ENCODE measurements at regions not wholly inside any gene's neighbourhood (a gene's known extent, or its start where the extent isn't known, plus 50 kb on each side); places are given as distances from the start of the nearest gene placed in this dataset.

GRCh38 chr1:79374397-79374796 is 367.9 kb upstream of the ADGRL4 start:
- H3K4me1 ChIP-seq (ENCODE audit: control insufficient read depth, low read depth, low read length) = peaks cover 20% of the 10 kb centered on the region
- H3K27ac ChIP-seq (ENCODE audit: low read length) = no peak overlapping the region
- no peak overlapping the region for H3K4me3 ChIP-seq (ENCODE audit: low read length)
- no peak overlapping the region for H3K9ac ChIP-seq (ENCODE audit: low read length)
- no peaks in the 10 kb centered on the region for H3K27me3 ChIP-seq (ENCODE audit: control insufficient read depth, insufficient read depth, low read length)
- no peaks in the 10 kb centered on the region for H3K9me3 ChIP-seq (ENCODE audit: control insufficient read depth, low read depth, low read length)
- no peaks in the 10 kb centered on the region for H3K36me3 ChIP-seq (ENCODE audit: control insufficient read depth, low read depth, low read length)

- H3K9me3 ChIP-seq (ENCODE audit: control insufficient read depth, low read depth, low read length) = no peaks in the 10 kb centered on the region
- H3K27ac ChIP-seq (ENCODE audit: low read length) = no peak overlapping the region
- H3K27me3 ChIP-seq (ENCODE audit: control insufficient read depth, insufficient read depth, low read length) = no peaks in the 10 kb centered on the region
Measured at GRCh38 chr1:79373481-79374125, 367.1 kb upstream of the ADGRL4 start.

GRCh38 chr1:79371802-79372201 is 365.3 kb upstream of the ADGRL4 start:
- H3K27ac ChIP-seq (ENCODE audit: low read length) = no peak overlapping the region
- H3K9me3 ChIP-seq (ENCODE audit: control insufficient read depth, low read depth, low read length) = no peaks in the 10 kb centered on the region
- H3K9ac ChIP-seq (ENCODE audit: low read length) = no peak overlapping the region
- H3K27me3 ChIP-seq (ENCODE audit: control insufficient read depth, insufficient read depth, low read length) = no peaks in the 10 kb centered on the region
- no peaks in the 10 kb centered on the region for H3K36me3 ChIP-seq (ENCODE audit: control insufficient read depth, low read depth, low read length)
- no peak overlapping the region for H3K4me3 ChIP-seq (ENCODE audit: low read length)
- H3K4me1 ChIP-seq (ENCODE audit: control insufficient read depth, low read depth, low read length) = peaks cover 20% of the 10 kb centered on the region

More at GRCh38 chr1:79373481-79374125, 367.1 kb upstream of the ADGRL4 start:
- H3K9ac ChIP-seq (ENCODE audit: low read length) = no peak overlapping the region
- peaks cover 20% of the 10 kb centered on the region for H3K4me1 ChIP-seq (ENCODE audit: control insufficient read depth, low read depth, low read length)
- no peaks in the 10 kb centered on the region for H3K36me3 ChIP-seq (ENCODE audit: control insufficient read depth, low read depth, low read length)
- no peak overlapping the region for H3K4me3 ChIP-seq (ENCODE audit: low read length)

GRCh38 chr1:79369091-79369490 is 362.6 kb upstream of the ADGRL4 start:
- no peaks in the 10 kb centered on the region for H3K27me3 ChIP-seq (ENCODE audit: control insufficient read depth, insufficient read depth, low read length)
- H3K9me3 ChIP-seq (ENCODE audit: control insufficient read depth, low read depth, low read length) = no peaks in the 10 kb centered on the region
- no peak overlapping the region for H3K27ac ChIP-seq (ENCODE audit: low read length)
- H3K36me3 ChIP-seq (ENCODE audit: control insufficient read depth, low read depth, low read length) = no peaks in the 10 kb centered on the region
- peaks cover 2% of the 10 kb centered on the region for H3K4me1 ChIP-seq (ENCODE audit: control insufficient read depth, low read depth, low read length)
- no peak overlapping the region for H3K4me3 ChIP-seq (ENCODE audit: low read length)
- no peak overlapping the region for H3K9ac ChIP-seq (ENCODE audit: low read length)

- Histone ChIP-seq H3K9me3 (ENCODE audit: control insufficient read depth, low read depth, low read length) (no peaks in the 10 kb centered on the region), H3K27ac (ENCODE audit: low read length) (no peak overlapping the region), H3K4me1 (ENCODE audit: control insufficient read depth, low read depth, low read length) (peaks cover 2% of the 10 kb centered on the region), H3K36me3 (ENCODE audit: control insufficient read depth, low read depth, low read length) (no peaks in the 10 kb centered on the region), H3K9ac (ENCODE audit: low read length) (no peak overlapping the region), H3K4me3 (ENCODE audit: low read length) (no peak overlapping the region), H3K27me3 (ENCODE audit: control insufficient read depth, insufficient read depth, low read length) (no peaks in the 10 kb centered on the region)
Measured at GRCh38 chr1:79364896-79365295, 358.4 kb upstream of the ADGRL4 start.

GRCh38 chr1:79363430-79363829 is 356.9 kb upstream of the ADGRL4 start:
- Histone ChIP-seq H3K27ac (ENCODE audit: low read length) (no peak overlapping the region), H3K27me3 (ENCODE audit: control insufficient read depth, insufficient read depth, low read length) (no peaks in the 10 kb centered on the region), H3K9ac (ENCODE audit: low read length) (no peak overlapping the region), H3K4me3 (ENCODE audit: low read length) (no peak overlapping the region), H3K9me3 (ENCODE audit: control insufficient read depth, low read depth, low read length) (no peaks in the 10 kb centered on the region), H3K4me1 (ENCODE audit: control insufficient read depth, low read depth, low read length) (peaks cover 2% of the 10 kb centered on the region), H3K36me3 (ENCODE audit: control insufficient read depth, low read depth, low read length) (no peaks in the 10 kb centered on the region)

GRCh38 chr1:79362470-79362869 is 355.9 kb upstream of the ADGRL4 start:
- H3K4me3 ChIP-seq (ENCODE audit: low read length) = no peak overlapping the region
- no peaks in the 10 kb centered on the region for H3K27me3 ChIP-seq (ENCODE audit: control insufficient read depth, insufficient read depth, low read length)
- peaks cover 2% of the 10 kb centered on the region for H3K4me1 ChIP-seq (ENCODE audit: control insufficient read depth, low read depth, low read length)
- no peaks in the 10 kb centered on the region for H3K9me3 ChIP-seq (ENCODE audit: control insufficient read depth, low read depth, low read length)
- no peak overlapping the region for H3K27ac ChIP-seq (ENCODE audit: low read length)
- H3K9ac ChIP-seq (ENCODE audit: low read length) = no peak overlapping the region
- H3K36me3 ChIP-seq (ENCODE audit: control insufficient read depth, low read depth, low read length) = no peaks in the 10 kb centered on the region

- Histone ChIP-seq H3K4me1 (ENCODE audit: control insufficient read depth, low read depth, low read length) (no peaks in the 10 kb centered on the region), H3K4me3 (ENCODE audit: low read length) (no peak overlapping the region), H3K9ac (ENCODE audit: low read length) (no peak overlapping the region), H3K36me3 (ENCODE audit: control insufficient read depth, low read depth, low read length) (no peaks in the 10 kb centered on the region), H3K27ac (ENCODE audit: low read length) (no peak overlapping the region), H3K9me3 (ENCODE audit: control insufficient read depth, low read depth, low read length) (no peaks in the 10 kb centered on the region), H3K27me3 (ENCODE audit: control insufficient read depth, insufficient read depth, low read length) (no peaks in the 10 kb centered on the region)
Measured at GRCh38 chr1:79355090-79355489, 348.6 kb upstream of the ADGRL4 start.

- Histone ChIP-seq H3K4me3 (ENCODE audit: low read length) (no peak overlapping the region), H3K4me1 (ENCODE audit: control insufficient read depth, low read depth, low read length) (no peaks in the 10 kb centered on the region), H3K27ac (ENCODE audit: low read length) (no peak overlapping the region), H3K27me3 (ENCODE audit: control insufficient read depth, insufficient read depth, low read length) (no peaks in the 10 kb centered on the region), H3K9me3 (ENCODE audit: control insufficient read depth, low read depth, low read length) (no peaks in the 10 kb centered on the region), H3K36me3 (ENCODE audit: control insufficient read depth, low read depth, low read length) (no peaks in the 10 kb centered on the region), H3K9ac (ENCODE audit: low read length) (no peak overlapping the region)
Measured at GRCh38 chr1:79353224-79353623, 346.7 kb upstream of the ADGRL4 start.

GRCh38 chr1:79326875-79327274 is 320.3 kb upstream of the ADGRL4 start:
- Histone ChIP-seq H3K9me3 (ENCODE audit: control insufficient read depth, low read depth, low read length) (no peaks in the 10 kb centered on the region), H3K4me1 (ENCODE audit: control insufficient read depth, low read depth, low read length) (no peaks in the 10 kb centered on the region), H3K4me3 (ENCODE audit: low read length) (no peak overlapping the region), H3K27ac (ENCODE audit: low read length) (no peak overlapping the region), H3K9ac (ENCODE audit: low read length) (no peak overlapping the region), H3K27me3 (ENCODE audit: control insufficient read depth, insufficient read depth, low read length) (no peaks in the 10 kb centered on the region), H3K36me3 (ENCODE audit: control insufficient read depth, low read depth, low read length) (no peaks in the 10 kb centered on the region)

GRCh38 chr1:79325705-79326104 is 319.2 kb upstream of the ADGRL4 start:
- no peaks in the 10 kb centered on the region for H3K27me3 ChIP-seq (ENCODE audit: control insufficient read depth, insufficient read depth, low read length)
- no peak overlapping the region for H3K9ac ChIP-seq (ENCODE audit: low read length)
- H3K9me3 ChIP-seq (ENCODE audit: control insufficient read depth, low read depth, low read length) = no peaks in the 10 kb centered on the region
- H3K36me3 ChIP-seq (ENCODE audit: control insufficient read depth, low read depth, low read length) = no peaks in the 10 kb centered on the region
- no peak overlapping the region for H3K4me3 ChIP-seq (ENCODE audit: low read length)
- H3K27ac ChIP-seq (ENCODE audit: low read length) = no peak overlapping the region
- H3K4me1 ChIP-seq (ENCODE audit: control insufficient read depth, low read depth, low read length) = no peaks in the 10 kb centered on the region

- Histone ChIP-seq H3K27ac (ENCODE audit: low read length) (no peak overlapping the region), H3K4me3 (ENCODE audit: low read length) (no peak overlapping the region), H3K9ac (ENCODE audit: low read length) (no peak overlapping the region), H3K27me3 (ENCODE audit: control insufficient read depth, insufficient read depth, low read length) (no peaks in the 10 kb centered on the region), H3K4me1 (ENCODE audit: control insufficient read depth, low read depth, low read length) (no peaks in the 10 kb centered on the region), H3K9me3 (ENCODE audit: control insufficient read depth, low read depth, low read length) (no peaks in the 10 kb centered on the region), H3K36me3 (ENCODE audit: control insufficient read depth, low read depth, low read length) (no peaks in the 10 kb centered on the region)
Measured at GRCh38 chr1:79325126-79325525, 318.6 kb upstream of the ADGRL4 start.

All from iPS-18a (cell line).